IMR-90 (cell line): ENCODE measurements at regions not wholly inside any gene's neighbourhood (a gene's known extent, or its start where the extent isn't known, plus 50 kb on each side); places are given as distances from the start of the nearest gene placed in this dataset.

Experiments used
- ATAC-seq: fragments of 200-7000 bp; cut with Tn5 transposase; 2 replicates; pipeline ENCODE4 v1.9.1; 2020; ENCODE audit warnings: low read depth, mild to moderate bottlenecking, moderate library complexity
- BruUV-seq: library from RNA; stranded (reverse); fragments of 400-500 nt; replicated peaks from 2 replicates; lab custom pipeline; 2021; lab: Mats Ljungman, UMichigan
- CTCF ChIA-PET: fragments of 300-600 bp; formaldehyde crosslinking; extraction: SDS; loops from one replicate; lab custom pipeline; 2021; ENCODE audit warnings: antibody characterized with exemption; lab: Yijun Ruan, JAX
- POLR2A ChIA-PET: fragments of 300-600 bp; sonication (Branson Sonifier 250); formaldehyde crosslinking; loops from one replicate; lab custom pipeline; 2022; ENCODE audit warnings: antibody characterized with exemption; ENCODE audit not compliant: unreplicated experiment; lab: Charles Lee
- DNase-seq: peaks from one replicate; pipeline ENCODE4 v3.0.0; 2013
- H2AFZ ChIP-seq: replicated peaks from 2 replicates; pipeline ENCODE3; 2013; ENCODE audit warnings: low read length, mild to moderate bottlenecking; ENCODE audit not compliant: poor library complexity
- H2AK5ac ChIP-seq: 2 replicates; pipeline ENCODE4 v1.6.1; 2013; ENCODE audit warnings: low read depth, low read length, inconsistent platforms
- H2AK9ac ChIP-seq: replicated peaks from 2 replicates; pipeline ENCODE3; 2013; ENCODE audit warnings: mild to moderate bottlenecking, low read depth, low read length, moderate library complexity; ENCODE audit not compliant: poor library complexity
- H2BK120ac ChIP-seq: 2 replicates; pipeline ENCODE4 v1.6.1; 2013; ENCODE audit warnings: low read depth, low read length, inconsistent platforms
- H2BK15ac ChIP-seq: 3 replicates; pipeline ENCODE4 v1.6.1; 2013; ENCODE audit warnings: low read depth, low read length, inconsistent platforms
- H2BK20ac ChIP-seq: 2 replicates; pipeline ENCODE4 v1.6.1; 2013; ENCODE audit warnings: low read depth, mild to moderate bottlenecking, inconsistent platforms, low read length, moderate library complexity
- H2BK5ac ChIP-seq: 2 replicates; pipeline ENCODE4 v1.6.1; 2013; ENCODE audit warnings: mild to moderate bottlenecking, low read depth, low read length, inconsistent platforms; ENCODE audit not compliant: poor library complexity, severe bottlenecking
- H3K14ac ChIP-seq: replicated peaks from 2 replicates; pipeline ENCODE4 v1.6.1; 2013; ENCODE audit warnings: low read depth, low read length, inconsistent platforms
- H3K18ac ChIP-seq: 2 replicates; pipeline ENCODE4 v1.6.1; 2013; ENCODE audit warnings: low read depth, low read length, control low read depth
- H3K23ac ChIP-seq: 2 replicates; pipeline ENCODE4 v1.6.1; 2013; ENCODE audit warnings: low read depth, low read length, inconsistent platforms
- H3K27ac ChIP-seq: 2 replicates; pipeline ENCODE4 v1.5.1; 2013; ENCODE audit warnings: mild to moderate bottlenecking, control low read depth, low read length; ENCODE audit not compliant: insufficient read depth
- H3K27me3 ChIP-seq: 2 replicates; pipeline ENCODE4 v1.6.1; 2013; ENCODE audit warnings: low read length; ENCODE audit not compliant: control insufficient read depth, insufficient read depth
- H3K36me3 ChIP-seq: 2 replicates; pipeline ENCODE4 v1.6.1; 2013; ENCODE audit warnings: low read length, mixed read lengths; ENCODE audit not compliant: control insufficient read depth, insufficient read depth
- H3K4ac ChIP-seq: 2 replicates; pipeline ENCODE4 v1.6.1; 2013; ENCODE audit warnings: low read depth, low read length, inconsistent platforms
- H3K4me1 ChIP-seq: 2 replicates; pipeline ENCODE4 v1.6.1; 2013; ENCODE audit warnings: low read length, mixed read lengths; ENCODE audit not compliant: control insufficient read depth, insufficient read depth
- H3K4me2 ChIP-seq: 2 replicates; pipeline ENCODE4 v1.6.1; 2013; ENCODE audit warnings: low read depth, mild to moderate bottlenecking, control low read depth, low read length, moderate library complexity
- H3K4me3 ChIP-seq: 2 replicates; pipeline ENCODE4 v1.5.1; 2013; ENCODE audit warnings: low read depth, mild to moderate bottlenecking, control low read depth, low read length, moderate library complexity; ENCODE audit not compliant: insufficient read depth
- H3K56ac ChIP-seq: 2 replicates; pipeline ENCODE4 v1.6.1; 2013; ENCODE audit warnings: low read length, inconsistent platforms; ENCODE audit not compliant: insufficient read depth; ENCODE audit errors: extremely low read depth
- H3K79me1 ChIP-seq, 2 experiments: 2 replicates each; pipeline ENCODE4 v1.6.1; 2013; ENCODE audit warnings: low read length in 2 of 2, inconsistent platforms in 1 of 2, low read depth in 1 of 2
- H3K9ac ChIP-seq: 2 replicates; pipeline ENCODE4 v1.6.1; 2013; ENCODE audit warnings: low read depth, low read length, control low read depth
- H3K9me1 ChIP-seq: 2 replicates; pipeline ENCODE4 v1.6.1; 2013; ENCODE audit warnings: low read length, inconsistent platforms; ENCODE audit not compliant: insufficient read depth
- H3K9me3 ChIP-seq: 2 replicates; pipeline ENCODE4 v1.6.1; 2013; ENCODE audit warnings: low read length; ENCODE audit not compliant: control insufficient read depth, insufficient read depth
- H4K20me1 ChIP-seq: 2 replicates; pipeline ENCODE4 v1.6.1; 2013; ENCODE audit warnings: low read length, inconsistent platforms; ENCODE audit not compliant: insufficient read depth
- H4K5ac ChIP-seq: 2 replicates; pipeline ENCODE4 v1.6.1; 2013; ENCODE audit warnings: mild to moderate bottlenecking, low read depth, low read length, control low read depth
- H4K8ac ChIP-seq, 2 experiments: 2 replicates each; pipeline ENCODE4 v1.6.1; 2013; ENCODE audit warnings: low read depth in 2 of 2, low read length in 2 of 2, control low read depth in 1 of 2, inconsistent platforms in 1 of 2
- H4K91ac ChIP-seq: 2 replicates; pipeline ENCODE4 v1.6.1; 2013; ENCODE audit warnings: low read depth, low read length, inconsistent platforms; ENCODE audit not compliant: insufficient read depth
- BHLHE40 ChIP-seq: fragments of 150-350 bp; IDR thresholded peaks from 2 replicates; pipeline ENCODE4 v1.6.1; 2016; ENCODE audit warnings: mild to moderate bottlenecking, low read depth, low read length
- CEBPB ChIP-seq: IDR thresholded peaks from 2 replicates; pipeline ENCODE4 v1.6.1; 2012; ENCODE audit warnings: low read depth, low read length, improper control_type of control experiment
- CHD1 ChIP-seq: IDR thresholded peaks from 2 replicates; pipeline ENCODE4 v1.6.1; 2012; ENCODE audit warnings: low read depth, low read length, improper control_type of control experiment
- FOS ChIP-seq: fragments of 150-350 bp; IDR thresholded peaks from 2 replicates; pipeline ENCODE4 v1.6.1; 2016; ENCODE audit warnings: low read depth, low read length
- MAFK ChIP-seq: IDR thresholded peaks from 2 replicates; pipeline ENCODE4 v1.6.1; 2012; ENCODE audit warnings: low read depth, low read length, improper control_type of control experiment
- MAZ ChIP-seq: IDR thresholded peaks from 2 replicates; pipeline ENCODE4 v1.6.1; 2012; ENCODE audit warnings: low read depth, mild to moderate bottlenecking, low read length, improper control_type of control experiment, moderate library complexity, borderline replicate concordance
- MXI1 ChIP-seq: IDR thresholded peaks from 2 replicates; pipeline ENCODE4 v1.6.1; 2012; ENCODE audit warnings: low read depth, mild to moderate bottlenecking, low read length, moderate library complexity, borderline replicate concordance
- NFE2L2 ChIP-seq: fragments of 150-350 bp; IDR thresholded peaks from 2 replicates; pipeline ENCODE4 v1.6.1; 2016; ENCODE audit warnings: low read depth, mild to moderate bottlenecking, low read length
- POLR2A ChIP-seq: IDR thresholded peaks from 2 replicates; pipeline ENCODE4 v1.6.1; 2012; ENCODE audit warnings: mild to moderate bottlenecking, low read depth, low read length
- RAD21 ChIP-seq: IDR thresholded peaks from 2 replicates; pipeline ENCODE4 v1.6.1; 2012; ENCODE audit warnings: low read length, improper control_type of control experiment
- RCOR1 ChIP-seq: IDR thresholded peaks from 2 replicates; pipeline ENCODE4 v1.6.1; 2012; ENCODE audit warnings: mild to moderate bottlenecking, low read length, improper control_type of control experiment; ENCODE audit not compliant: insufficient replicate concordance
- RFX5 ChIP-seq: IDR thresholded peaks from 2 replicates; pipeline ENCODE4 v1.8.0; 2012; ENCODE audit warnings: low read depth, mild to moderate bottlenecking, low read length, moderate library complexity
- SMC3 ChIP-seq: fragments of 150-350 bp; IDR thresholded peaks from 2 replicates; pipeline ENCODE4 v1.6.1; 2016; ENCODE audit warnings: low read depth, mild to moderate bottlenecking, antibody characterized with exemption, low read length, moderate library complexity
- WGBS, 2 experiments: methylation state at CpG; one replicate each; pipeline versions ENCODE4 v1.1.5 to v1.1.7; 2013; ENCODE audit warnings: missing lambda C conversion rate in 2 of 2; ENCODE audit not compliant: insufficient read length in 1 of 2; ENCODE audit errors: extremely low coverage in 2 of 2; 5-methylcytosine and 5-hydroxymethylcytosine counted together
- dilution Hi-C: fragments of 300-500 bp; cut with HindIII; formaldehyde crosslinking; loops from one replicate; pipeline ENCODE4 v1.14.3; 2018; ENCODE audit warnings: low sequenced_read_pairs; ENCODE audit not compliant: unreplicated experiment
- in situ Hi-C: fragments of 300-500 bp; cut with MboI; formaldehyde crosslinking; loops from 3 replicates; pipeline ENCODE4 v1.14.3; 2019; ENCODE audit warnings: low sequenced_read_pairs, inconsistent platforms, mixed read lengths
- intact Hi-C: fragments of 100-400 bp; cut with micrococcal nuclease; formaldehyde crosslinking; loops from 2 replicates; pipeline ENCODE4 v1.10.0; 2022
- TF ChIP-seq, protein P1 (sequence below): conservative IDR thresholded peaks from 2 replicates; pipeline ENCODE4 v1.5.1; 2012; ENCODE audit warnings: mild to moderate bottlenecking, low read depth, low read length, improper control_type of control experiment
- TF ChIP-seq, protein P2 (sequence below): fragments of 150-350 bp; IDR thresholded peaks from 2 replicates; pipeline ENCODE4 v1.6.1; 2016; ENCODE audit warnings: low read depth, mild to moderate bottlenecking, low read length, moderate library complexity, borderline replicate concordance
- TF ChIP-seq, protein P3 (sequence below): fragments of 150-350 bp; IDR thresholded peaks from 2 replicates; pipeline ENCODE4 v1.6.1; 2017; ENCODE audit warnings: mild to moderate bottlenecking, antibody characterized with exemption, low read length, low read depth

DNA sequence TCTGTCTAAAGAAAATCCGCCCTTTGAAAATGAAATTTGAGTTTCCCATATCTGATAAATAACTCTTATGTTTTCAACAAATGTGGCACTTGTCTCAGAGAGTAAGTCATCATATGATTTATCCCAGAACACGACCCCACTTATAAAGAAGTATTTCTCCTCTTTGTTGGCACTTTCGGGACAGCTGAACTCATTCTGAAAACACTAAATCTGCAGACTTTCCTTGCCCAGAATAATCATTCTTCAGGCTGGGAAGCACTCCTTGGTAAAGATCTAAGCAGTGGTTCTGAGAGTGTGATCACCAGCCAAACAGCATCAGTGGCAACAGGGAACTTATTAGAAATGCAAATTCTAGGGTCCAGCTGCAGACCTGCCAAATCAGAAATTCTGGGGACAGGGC is 532.2 kb upstream of the API5 start:
- H2BK20ac ChIP-seq: no peak overlapping the region
- dilution Hi-C loops (no loop called here), in situ Hi-C loops (no loop called here), intact Hi-C loops (no loop called here)
- no peak overlapping the region for H2AFZ ChIP-seq
- H3K23ac ChIP-seq: no peak overlapping the region
- peaks cover 7% of the 10 kb centered on the region for H3K9me3 ChIP-seq
- H3K4ac ChIP-seq: no peak overlapping the region
- H4K91ac ChIP-seq: no peak overlapping the region
- WGBS, 2 experiments: no CpG with 5 or more reads among the region's 3 CpGs
- ATAC-seq (no peak), DNase-seq (no peak)
- no peak overlapping the region for H3K4me3 ChIP-seq
- H2AK9ac ChIP-seq: no peak overlapping the region
- no peak overlapping the region for H4K5ac ChIP-seq
- H3K9me1 ChIP-seq: no peaks in the 10 kb centered on the region
- H3K27me3 ChIP-seq: no peaks in the 10 kb centered on the region
- H3K27ac ChIP-seq: no peak overlapping the region
- no TSS peak for BruUV-seq
- H3K14ac ChIP-seq: no peak overlapping the region
- H4K8ac ChIP-seq: no peak overlapping the region
- H3K18ac ChIP-seq: no peak overlapping the region
- H3K36me3 ChIP-seq: no peaks in the 10 kb centered on the region
- CTCF ChIA-PET: no interaction called here
- H3K79me1 ChIP-seq: no peaks in the 10 kb centered on the region
- no peak overlapping the region for H3K9ac ChIP-seq
- H2BK5ac ChIP-seq: no peak overlapping the region
- no peaks in the 10 kb centered on the region for H4K20me1 ChIP-seq
- TF ChIP-seq MXI1 (no peak), MAZ (no peak), FOS (no peak), RCOR1 (no peak), SMC3 (no peak), MAFK (no peak), CEBPB (no peak), NFE2L2 (no peak), RFX5 (no peak), BHLHE40 (no peak), RAD21 (no peak), POLR2A (no peak), CHD1 (no peak)
- TF ChIP-seq, protein P1, sequence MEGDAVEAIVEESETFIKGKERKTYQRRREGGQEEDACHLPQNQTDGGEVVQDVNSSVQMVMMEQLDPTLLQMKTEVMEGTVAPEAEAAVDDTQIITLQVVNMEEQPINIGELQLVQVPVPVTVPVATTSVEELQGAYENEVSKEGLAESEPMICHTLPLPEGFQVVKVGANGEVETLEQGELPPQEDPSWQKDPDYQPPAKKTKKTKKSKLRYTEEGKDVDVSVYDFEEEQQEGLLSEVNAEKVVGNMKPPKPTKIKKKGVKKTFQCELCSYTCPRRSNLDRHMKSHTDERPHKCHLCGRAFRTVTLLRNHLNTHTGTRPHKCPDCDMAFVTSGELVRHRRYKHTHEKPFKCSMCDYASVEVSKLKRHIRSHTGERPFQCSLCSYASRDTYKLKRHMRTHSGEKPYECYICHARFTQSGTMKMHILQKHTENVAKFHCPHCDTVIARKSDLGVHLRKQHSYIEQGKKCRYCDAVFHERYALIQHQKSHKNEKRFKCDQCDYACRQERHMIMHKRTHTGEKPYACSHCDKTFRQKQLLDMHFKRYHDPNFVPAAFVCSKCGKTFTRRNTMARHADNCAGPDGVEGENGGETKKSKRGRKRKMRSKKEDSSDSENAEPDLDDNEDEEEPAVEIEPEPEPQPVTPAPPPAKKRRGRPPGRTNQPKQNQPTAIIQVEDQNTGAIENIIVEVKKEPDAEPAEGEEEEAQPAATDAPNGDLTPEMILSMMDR: no peak
- TF ChIP-seq, protein P2, sequence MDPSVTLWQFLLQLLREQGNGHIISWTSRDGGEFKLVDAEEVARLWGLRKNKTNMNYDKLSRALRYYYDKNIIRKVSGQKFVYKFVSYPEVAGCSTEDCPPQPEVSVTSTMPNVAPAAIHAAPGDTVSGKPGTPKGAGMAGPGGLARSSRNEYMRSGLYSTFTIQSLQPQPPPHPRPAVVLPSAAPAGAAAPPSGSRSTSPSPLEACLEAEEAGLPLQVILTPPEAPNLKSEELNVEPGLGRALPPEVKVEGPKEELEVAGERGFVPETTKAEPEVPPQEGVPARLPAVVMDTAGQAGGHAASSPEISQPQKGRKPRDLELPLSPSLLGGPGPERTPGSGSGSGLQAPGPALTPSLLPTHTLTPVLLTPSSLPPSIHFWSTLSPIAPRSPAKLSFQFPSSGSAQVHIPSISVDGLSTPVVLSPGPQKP: no peak
- TF ChIP-seq, protein P3, sequence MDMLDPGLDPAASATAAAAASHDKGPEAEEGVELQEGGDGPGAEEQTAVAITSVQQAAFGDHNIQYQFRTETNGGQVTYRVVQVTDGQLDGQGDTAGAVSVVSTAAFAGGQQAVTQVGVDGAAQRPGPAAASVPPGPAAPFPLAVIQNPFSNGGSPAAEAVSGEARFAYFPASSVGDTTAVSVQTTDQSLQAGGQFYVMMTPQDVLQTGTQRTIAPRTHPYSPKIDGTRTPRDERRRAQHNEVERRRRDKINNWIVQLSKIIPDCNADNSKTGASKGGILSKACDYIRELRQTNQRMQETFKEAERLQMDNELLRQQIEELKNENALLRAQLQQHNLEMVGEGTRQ: no peak
- H3K4me2 ChIP-seq: no peak overlapping the region
- H2BK120ac ChIP-seq: no peak overlapping the region
- no peaks in the 10 kb centered on the region for H3K4me1 ChIP-seq
- no peak overlapping the region for H3K56ac ChIP-seq
- H2BK15ac ChIP-seq: no peak overlapping the region
- H2AK5ac ChIP-seq: no peak overlapping the region
- POLR2A ChIA-PET: no interaction called here
